ENCODE measurements at regions not wholly inside any gene's neighbourhood (a gene's known extent, or its start where the extent isn't known, plus 50 kb on each side); places are given as distances from the start of the nearest gene placed in this dataset.

DNA sequence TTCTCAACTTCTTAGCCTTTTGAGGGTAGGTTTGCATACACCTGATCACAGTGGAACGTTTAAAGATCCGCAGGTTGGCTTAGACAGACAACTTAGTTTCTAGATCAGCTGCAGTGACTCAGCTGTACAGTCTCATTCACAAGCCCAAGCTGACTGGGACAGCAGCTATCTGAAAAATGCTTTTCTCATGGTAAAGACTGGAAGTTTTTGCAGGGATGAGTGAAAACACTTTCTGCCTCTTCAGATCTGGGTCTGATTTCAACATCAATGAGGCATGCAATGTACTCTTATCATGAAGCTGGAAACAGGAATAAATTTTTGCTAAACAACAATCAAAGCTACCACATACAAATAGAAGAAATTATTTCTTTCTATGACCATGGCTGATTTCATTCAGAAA lies 61.1 kb upstream of the PTBP2 start:
- TF ChIP-seq, protein P1, sequence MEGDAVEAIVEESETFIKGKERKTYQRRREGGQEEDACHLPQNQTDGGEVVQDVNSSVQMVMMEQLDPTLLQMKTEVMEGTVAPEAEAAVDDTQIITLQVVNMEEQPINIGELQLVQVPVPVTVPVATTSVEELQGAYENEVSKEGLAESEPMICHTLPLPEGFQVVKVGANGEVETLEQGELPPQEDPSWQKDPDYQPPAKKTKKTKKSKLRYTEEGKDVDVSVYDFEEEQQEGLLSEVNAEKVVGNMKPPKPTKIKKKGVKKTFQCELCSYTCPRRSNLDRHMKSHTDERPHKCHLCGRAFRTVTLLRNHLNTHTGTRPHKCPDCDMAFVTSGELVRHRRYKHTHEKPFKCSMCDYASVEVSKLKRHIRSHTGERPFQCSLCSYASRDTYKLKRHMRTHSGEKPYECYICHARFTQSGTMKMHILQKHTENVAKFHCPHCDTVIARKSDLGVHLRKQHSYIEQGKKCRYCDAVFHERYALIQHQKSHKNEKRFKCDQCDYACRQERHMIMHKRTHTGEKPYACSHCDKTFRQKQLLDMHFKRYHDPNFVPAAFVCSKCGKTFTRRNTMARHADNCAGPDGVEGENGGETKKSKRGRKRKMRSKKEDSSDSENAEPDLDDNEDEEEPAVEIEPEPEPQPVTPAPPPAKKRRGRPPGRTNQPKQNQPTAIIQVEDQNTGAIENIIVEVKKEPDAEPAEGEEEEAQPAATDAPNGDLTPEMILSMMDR (conservative IDR thresholded peaks at IDR 0.05; ENCODE audit: low read length): no peak
- no peak for TF ChIP-seq EZH2phosphoT487 (IDR thresholded peaks at IDR 0.05; ENCODE audit: borderline replicate concordance, low read depth, low read length)

All from OCI-LY7 (cell line).